GM06990 (cell line): ENCODE measurements at regions not wholly inside any gene's neighbourhood (a gene's known extent, or its start where the extent isn't known, plus 50 kb on each side); places are given as distances from the start of the nearest gene placed in this dataset.

Source experiments
- DNase-seq: peaks from one replicate; pipeline ENCODE4 v3.0.0-alpha.2; 2011; ENCODE audit not compliant: insufficient read length; ENCODE audit errors: extremely low read depth
- H3K27me3 ChIP-seq: replicated peaks from 2 replicates; pipeline ENCODE4 v1.6.0; 2011; ENCODE audit warnings: low read length; ENCODE audit not compliant: control insufficient read depth, insufficient read depth
- H3K36me3 ChIP-seq: 2 replicates; pipeline ENCODE4 v1.5.1; 2011; ENCODE audit warnings: low read length; ENCODE audit not compliant: control insufficient read depth, insufficient read depth
- H3K4me3 ChIP-seq: replicated peaks from 2 replicates; pipeline ENCODE4 v1.5.1; 2011; ENCODE audit warnings: low read depth, mild to moderate bottlenecking, control low read depth, low read length
- CTCF ChIP-seq: IDR thresholded peaks from 2 replicates; pipeline ENCODE4 v1.5.1; 2011; ENCODE audit warnings: low read length, control low read depth, mild to moderate bottlenecking, inconsistent platforms; ENCODE audit not compliant: insufficient read depth, poor library complexity, severe bottlenecking

GRCh38 chr13:87255394-87255793, 415.8 kb upstream of the SLITRK5 start:
- H3K4me3 ChIP-seq = no peak overlapping the region
- H3K36me3 ChIP-seq = no peaks in the 10 kb centered on the region
- no peaks in the 10 kb centered on the region for H3K27me3 ChIP-seq
- DNase-seq = no peak
- no peak for TF ChIP-seq CTCF

GRCh38 chr13:87259479-87260083, 411.6 kb upstream of the SLITRK5 start:
- Histone ChIP-seq H3K36me3 (no peaks in the 10 kb centered on the region), H3K27me3 (no peaks in the 10 kb centered on the region), H3K4me3 (no peak overlapping the region)
- DNase-seq = no peak
- no peak for TF ChIP-seq CTCF

- DNase-seq = no peak
- peak; percentile 43 for TF ChIP-seq CTCF
- no peaks in the 10 kb centered on the region for H3K27me3 ChIP-seq
- H3K36me3 ChIP-seq = no peaks in the 10 kb centered on the region
- H3K4me3 ChIP-seq = no peak overlapping the region
Observed at GRCh38 chr13:87274209-87274819, 396.9 kb upstream of the SLITRK5 start.

- H3K36me3 ChIP-seq = no peaks in the 10 kb centered on the region
- H3K27me3 ChIP-seq = no peaks in the 10 kb centered on the region
- DNase-seq = no peak
- no peak overlapping the region for H3K4me3 ChIP-seq
- no peak for TF ChIP-seq CTCF
Observed at GRCh38 chr13:87280139-87280538, 391.0 kb upstream of the SLITRK5 start.

- no peak for DNase-seq
- Histone ChIP-seq H3K36me3 (no peaks in the 10 kb centered on the region), H3K4me3 (no peak overlapping the region), H3K27me3 (no peaks in the 10 kb centered on the region)
- no peak for TF ChIP-seq CTCF
Observed at GRCh38 chr13:87287721-87288120, 383.4 kb upstream of the SLITRK5 start.
